ENCODE measurements at regions not wholly inside any gene's neighbourhood (a gene's known extent, or its start where the extent isn't known, plus 50 kb on each side); places are given as distances from the start of the nearest gene placed in this dataset.

DNA sequence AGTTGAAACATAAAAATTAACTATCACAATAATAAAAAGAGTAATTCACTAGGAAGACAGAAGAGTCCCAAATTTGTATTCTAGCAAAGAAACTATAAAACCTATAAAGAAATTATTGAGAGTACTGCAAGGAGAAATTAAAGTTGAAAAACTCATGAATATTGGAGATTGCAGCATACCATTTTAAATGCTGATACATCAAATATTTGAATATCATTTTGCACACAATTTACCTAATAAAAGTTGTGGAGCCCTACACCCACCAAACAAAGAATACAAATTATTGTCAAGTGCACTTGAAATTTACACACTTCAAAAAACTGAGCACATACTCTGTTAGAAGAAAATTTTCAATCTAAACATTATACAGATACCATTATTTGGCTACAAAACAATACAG, 531.6 kb upstream of the SMIM21 start:
- TF ChIP-seq, protein P1, sequence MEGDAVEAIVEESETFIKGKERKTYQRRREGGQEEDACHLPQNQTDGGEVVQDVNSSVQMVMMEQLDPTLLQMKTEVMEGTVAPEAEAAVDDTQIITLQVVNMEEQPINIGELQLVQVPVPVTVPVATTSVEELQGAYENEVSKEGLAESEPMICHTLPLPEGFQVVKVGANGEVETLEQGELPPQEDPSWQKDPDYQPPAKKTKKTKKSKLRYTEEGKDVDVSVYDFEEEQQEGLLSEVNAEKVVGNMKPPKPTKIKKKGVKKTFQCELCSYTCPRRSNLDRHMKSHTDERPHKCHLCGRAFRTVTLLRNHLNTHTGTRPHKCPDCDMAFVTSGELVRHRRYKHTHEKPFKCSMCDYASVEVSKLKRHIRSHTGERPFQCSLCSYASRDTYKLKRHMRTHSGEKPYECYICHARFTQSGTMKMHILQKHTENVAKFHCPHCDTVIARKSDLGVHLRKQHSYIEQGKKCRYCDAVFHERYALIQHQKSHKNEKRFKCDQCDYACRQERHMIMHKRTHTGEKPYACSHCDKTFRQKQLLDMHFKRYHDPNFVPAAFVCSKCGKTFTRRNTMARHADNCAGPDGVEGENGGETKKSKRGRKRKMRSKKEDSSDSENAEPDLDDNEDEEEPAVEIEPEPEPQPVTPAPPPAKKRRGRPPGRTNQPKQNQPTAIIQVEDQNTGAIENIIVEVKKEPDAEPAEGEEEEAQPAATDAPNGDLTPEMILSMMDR (IDR thresholded peaks at IDR 0.05; ENCODE audit: insufficient read depth, low read length, poor library complexity, severe bottlenecking): no peak
- TF ChIP-seq EZH2phosphoT487 (conservative IDR thresholded peaks at IDR 0.05; ENCODE audit: low read length): no peak
